Neural progenitor cell (in vitro differentiated cells): ENCODE measurements at regions not wholly inside any gene's neighbourhood (a gene's known extent, or its start where the extent isn't known, plus 50 kb on each side); places are given as distances from the start of the nearest gene placed in this dataset.

ENCODE experiments used
- EZH2 ChIP-seq: fragments of 200-600 bp; sonication (generic); IDR thresholded peaks from 2 replicates; pipeline ENCODE4 v1.6.1; 2017; ENCODE audit warnings: antibody characterized with exemption, mild to moderate bottlenecking, moderate library complexity
- TF ChIP-seq, protein P1 (sequence below): fragments of 200-600 bp; sonication (generic); IDR thresholded peaks from 2 replicates; pipeline ENCODE4 v1.5.1; 2017; ENCODE audit warnings: antibody characterized with exemption, mild to moderate bottlenecking

DNA sequence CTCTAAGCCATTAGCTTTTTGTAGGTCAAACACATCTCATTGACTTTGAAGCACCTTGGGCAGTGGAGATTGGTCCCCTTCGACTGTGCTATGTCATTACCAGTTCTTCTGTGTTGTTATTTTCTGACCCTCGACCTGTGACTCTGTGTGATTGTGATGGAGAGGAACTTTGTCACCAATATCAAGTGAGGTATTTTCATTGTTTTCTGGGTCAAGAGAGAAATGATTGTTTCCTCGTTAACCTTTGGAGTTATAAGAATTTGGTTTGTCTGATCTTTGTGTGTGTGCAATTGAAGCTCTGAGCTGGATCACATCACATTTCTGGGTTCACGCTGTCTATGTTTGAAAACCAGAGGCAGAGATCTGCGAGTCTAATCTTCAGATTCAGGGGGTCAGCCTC, 432.2 kb upstream of the KLF6 start:
- TF ChIP-seq, protein P1, sequence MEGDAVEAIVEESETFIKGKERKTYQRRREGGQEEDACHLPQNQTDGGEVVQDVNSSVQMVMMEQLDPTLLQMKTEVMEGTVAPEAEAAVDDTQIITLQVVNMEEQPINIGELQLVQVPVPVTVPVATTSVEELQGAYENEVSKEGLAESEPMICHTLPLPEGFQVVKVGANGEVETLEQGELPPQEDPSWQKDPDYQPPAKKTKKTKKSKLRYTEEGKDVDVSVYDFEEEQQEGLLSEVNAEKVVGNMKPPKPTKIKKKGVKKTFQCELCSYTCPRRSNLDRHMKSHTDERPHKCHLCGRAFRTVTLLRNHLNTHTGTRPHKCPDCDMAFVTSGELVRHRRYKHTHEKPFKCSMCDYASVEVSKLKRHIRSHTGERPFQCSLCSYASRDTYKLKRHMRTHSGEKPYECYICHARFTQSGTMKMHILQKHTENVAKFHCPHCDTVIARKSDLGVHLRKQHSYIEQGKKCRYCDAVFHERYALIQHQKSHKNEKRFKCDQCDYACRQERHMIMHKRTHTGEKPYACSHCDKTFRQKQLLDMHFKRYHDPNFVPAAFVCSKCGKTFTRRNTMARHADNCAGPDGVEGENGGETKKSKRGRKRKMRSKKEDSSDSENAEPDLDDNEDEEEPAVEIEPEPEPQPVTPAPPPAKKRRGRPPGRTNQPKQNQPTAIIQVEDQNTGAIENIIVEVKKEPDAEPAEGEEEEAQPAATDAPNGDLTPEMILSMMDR = no peak
- TF ChIP-seq EZH2 = no peak
